Prostate gland (tissue), 2 donors: ENCODE measurements at regions not wholly inside any gene's neighbourhood (a gene's known extent, or its start where the extent isn't known, plus 50 kb on each side); places are given as distances from the start of the nearest gene placed in this dataset.

Experiments
- POLR2A ChIP-seq: fragments of 450-650 bp; IDR thresholded peaks from one replicate; pipeline ENCODE4 v1.6.1; 2016; ENCODE audit warnings: antibody characterized with exemption, mild to moderate bottlenecking
- TF ChIP-seq, protein P1 (sequence below), 4 experiments: fragments of 200-600 bp in 2 of 4; fragments of 450-650 bp in 2 of 4; sonication (generic) in 2 of 4; IDR thresholded peaks; 1 replicate in 3 of 4; 2 replicates in 1 of 4; pipeline ENCODE4 v1.5.1; 2016 to 2019; ENCODE audit warnings: antibody characterized with exemption in 4 of 4, mild to moderate bottlenecking in 2 of 4, moderate library complexity in 2 of 4

DNA sequence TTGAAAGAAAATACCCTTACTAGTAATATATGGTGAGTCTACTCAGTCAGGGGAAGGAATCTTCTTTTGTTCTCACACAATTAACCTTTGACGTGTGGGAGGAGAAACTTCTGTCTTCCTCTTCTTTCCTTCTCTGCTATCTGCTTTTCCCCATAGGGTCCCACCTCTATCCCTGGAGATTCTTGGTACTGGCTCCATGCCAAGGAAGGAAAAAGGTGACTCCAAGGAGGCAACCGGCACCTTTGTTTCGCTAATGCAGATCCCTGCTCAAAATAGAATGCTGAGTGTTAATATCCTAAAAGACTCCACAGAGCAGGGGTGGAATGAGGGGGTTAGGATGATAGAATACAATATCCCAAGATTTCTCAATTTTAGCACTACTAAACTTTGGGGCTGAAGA is 116.7 kb downstream of the CD164 start:
- TF ChIP-seq, protein P1, sequence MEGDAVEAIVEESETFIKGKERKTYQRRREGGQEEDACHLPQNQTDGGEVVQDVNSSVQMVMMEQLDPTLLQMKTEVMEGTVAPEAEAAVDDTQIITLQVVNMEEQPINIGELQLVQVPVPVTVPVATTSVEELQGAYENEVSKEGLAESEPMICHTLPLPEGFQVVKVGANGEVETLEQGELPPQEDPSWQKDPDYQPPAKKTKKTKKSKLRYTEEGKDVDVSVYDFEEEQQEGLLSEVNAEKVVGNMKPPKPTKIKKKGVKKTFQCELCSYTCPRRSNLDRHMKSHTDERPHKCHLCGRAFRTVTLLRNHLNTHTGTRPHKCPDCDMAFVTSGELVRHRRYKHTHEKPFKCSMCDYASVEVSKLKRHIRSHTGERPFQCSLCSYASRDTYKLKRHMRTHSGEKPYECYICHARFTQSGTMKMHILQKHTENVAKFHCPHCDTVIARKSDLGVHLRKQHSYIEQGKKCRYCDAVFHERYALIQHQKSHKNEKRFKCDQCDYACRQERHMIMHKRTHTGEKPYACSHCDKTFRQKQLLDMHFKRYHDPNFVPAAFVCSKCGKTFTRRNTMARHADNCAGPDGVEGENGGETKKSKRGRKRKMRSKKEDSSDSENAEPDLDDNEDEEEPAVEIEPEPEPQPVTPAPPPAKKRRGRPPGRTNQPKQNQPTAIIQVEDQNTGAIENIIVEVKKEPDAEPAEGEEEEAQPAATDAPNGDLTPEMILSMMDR (IDR thresholded peaks at IDR 0.05): no peak
- no peak for TF ChIP-seq POLR2A
